Spleen (tissue), 7 donors: ENCODE measurements at regions not wholly inside any gene's neighbourhood (a gene's known extent, or its start where the extent isn't known, plus 50 kb on each side); places are given as distances from the start of the nearest gene placed in this dataset.

Experiments used
- CTCF ChIP-seq, 11 experiments: fragments of 200-600 bp in 7 of 11; fragments of 450-650 bp in 4 of 11; sonication (generic) in 4 of 11; IDR thresholded peaks in 8 of 11; conservative IDR thresholded peaks in 3 of 11; 1 replicate in 7 of 11; 2 replicates in 4 of 11; pipeline versions ENCODE4 v1.4.0 to v1.8.0; 2016 to 2021; ENCODE audit warnings: antibody characterized with exemption in 11 of 11, inconsistent platforms in 4 of 11, mild to moderate bottlenecking in 1 of 11
- POLR2A ChIP-seq, 3 donors: fragments of 450-650 bp; IDR thresholded peaks; one replicate each; pipeline ENCODE4 v1.5.1; 2017; ENCODE audit warnings: antibody characterized with exemption in 3 of 3, mild to moderate bottlenecking in 1 of 3
- donor health status: DM: no; HTN: no; CAD: no; lungs with moderate emphysema.
- donor health status: DM: no; HTN: no; CAD: no.
- donor health status: DM: no; HTN: no; CAD: no.

- no peak for TF ChIP-seq CTCF (IDR thresholded peaks at IDR 0.05 in 8 of 11, conservative IDR thresholded peaks at IDR 0.05 in 3 of 11)
- no peak for TF ChIP-seq POLR2A (IDR thresholded peaks at IDR 0.05)
Measured at GRCh38 chr2:13919981-13920382, 712.5 kb upstream of the LRATD1 start.
